ENCODE measurements at regions not wholly inside any gene's neighbourhood (a gene's known extent, or its start where the extent isn't known, plus 50 kb on each side); places are given as distances from the start of the nearest gene placed in this dataset.

DNA sequence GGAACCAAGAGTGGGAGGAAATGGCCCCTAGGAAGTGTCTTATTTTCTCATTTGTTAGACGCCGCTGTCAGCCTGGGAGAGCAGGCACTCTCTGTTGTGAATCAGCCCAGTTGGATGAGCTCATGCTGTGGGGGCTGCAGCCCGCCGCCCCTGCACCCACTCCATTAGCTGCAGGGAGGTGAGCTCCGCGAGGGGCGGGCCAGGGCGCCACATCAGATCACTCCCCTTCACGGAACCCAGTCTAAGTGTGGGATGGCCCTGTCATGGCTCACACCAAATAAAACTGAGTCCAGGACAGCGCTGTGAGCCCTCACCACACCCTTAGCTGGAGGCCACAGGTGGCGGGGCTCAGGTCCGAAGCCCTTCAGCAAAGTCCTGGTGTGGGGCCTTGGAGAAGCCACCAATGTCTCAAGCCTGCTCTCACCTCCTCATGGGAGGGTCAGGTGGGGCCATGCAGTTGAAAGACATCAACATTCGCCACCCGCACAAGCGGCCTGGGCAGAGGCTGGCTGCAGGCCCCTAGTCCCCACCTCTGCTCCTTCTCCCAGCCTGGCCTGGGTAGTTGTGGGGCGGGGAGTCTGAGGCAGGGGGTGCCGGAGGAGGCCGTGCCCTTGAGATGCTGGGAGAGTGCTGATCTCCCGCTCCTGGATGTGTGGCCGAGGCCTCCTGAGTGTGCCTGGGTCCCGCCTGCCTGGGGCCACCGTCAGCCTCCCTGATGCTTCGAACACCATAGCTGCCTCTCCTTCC lies 66.2 kb upstream of the SLCO4A1 start (continued):
- TF ChIP-seq, protein P1, sequence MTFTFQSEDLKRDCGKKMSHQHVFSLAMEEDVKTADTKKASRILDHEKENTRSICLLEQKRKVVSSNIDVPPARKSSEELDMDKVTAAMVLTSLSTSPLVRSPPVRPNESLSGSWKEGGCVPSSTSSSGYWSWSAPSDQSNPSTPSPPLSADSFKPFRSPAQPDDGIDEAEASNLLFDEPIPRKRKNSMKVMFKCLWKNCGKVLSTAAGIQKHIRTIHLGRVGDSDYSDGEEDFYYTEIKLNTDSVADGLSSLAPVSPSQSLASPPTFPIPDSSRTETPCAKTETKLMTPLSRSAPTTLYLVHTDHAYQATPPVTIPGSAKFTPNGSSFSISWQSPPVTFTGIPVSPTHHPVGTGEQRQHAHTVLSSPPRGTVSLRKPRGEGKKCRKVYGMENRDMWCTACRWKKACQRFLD (tag by site-specific recombination; IDR thresholded peaks at IDR 0.05), result no peak
- TF ChIP-seq, protein P2, sequence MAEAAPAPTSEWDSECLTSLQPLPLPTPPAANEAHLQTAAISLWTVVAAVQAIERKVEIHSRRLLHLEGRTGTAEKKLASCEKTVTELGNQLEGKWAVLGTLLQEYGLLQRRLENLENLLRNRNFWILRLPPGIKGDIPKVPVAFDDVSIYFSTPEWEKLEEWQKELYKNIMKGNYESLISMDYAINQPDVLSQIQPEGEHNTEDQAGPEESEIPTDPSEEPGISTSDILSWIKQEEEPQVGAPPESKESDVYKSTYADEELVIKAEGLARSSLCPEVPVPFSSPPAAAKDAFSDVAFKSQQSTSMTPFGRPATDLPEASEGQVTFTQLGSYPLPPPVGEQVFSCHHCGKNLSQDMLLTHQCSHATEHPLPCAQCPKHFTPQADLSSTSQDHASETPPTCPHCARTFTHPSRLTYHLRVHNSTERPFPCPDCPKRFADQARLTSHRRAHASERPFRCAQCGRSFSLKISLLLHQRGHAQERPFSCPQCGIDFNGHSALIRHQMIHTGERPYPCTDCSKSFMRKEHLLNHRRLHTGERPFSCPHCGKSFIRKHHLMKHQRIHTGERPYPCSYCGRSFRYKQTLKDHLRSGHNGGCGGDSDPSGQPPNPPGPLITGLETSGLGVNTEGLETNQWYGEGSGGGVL (tag by site-specific recombination; IDR thresholded peaks at IDR 0.05), result no peak
- TF ChIP-seq, protein P3, sequence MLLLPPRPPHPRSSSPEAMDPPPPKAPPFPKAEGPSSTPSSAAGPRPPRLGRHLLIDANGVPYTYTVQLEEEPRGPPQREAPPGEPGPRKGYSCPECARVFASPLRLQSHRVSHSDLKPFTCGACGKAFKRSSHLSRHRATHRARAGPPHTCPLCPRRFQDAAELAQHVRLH (tag by site-specific recombination; IDR thresholded peaks at IDR 0.05), result no peak
- TF ChIP-seq HOXA7 (CRISPR knock-in tag; IDR thresholded peaks at IDR 0.05; ENCODE audit: borderline replicate concordance), result no peak
- TF ChIP-seq, protein P4, sequence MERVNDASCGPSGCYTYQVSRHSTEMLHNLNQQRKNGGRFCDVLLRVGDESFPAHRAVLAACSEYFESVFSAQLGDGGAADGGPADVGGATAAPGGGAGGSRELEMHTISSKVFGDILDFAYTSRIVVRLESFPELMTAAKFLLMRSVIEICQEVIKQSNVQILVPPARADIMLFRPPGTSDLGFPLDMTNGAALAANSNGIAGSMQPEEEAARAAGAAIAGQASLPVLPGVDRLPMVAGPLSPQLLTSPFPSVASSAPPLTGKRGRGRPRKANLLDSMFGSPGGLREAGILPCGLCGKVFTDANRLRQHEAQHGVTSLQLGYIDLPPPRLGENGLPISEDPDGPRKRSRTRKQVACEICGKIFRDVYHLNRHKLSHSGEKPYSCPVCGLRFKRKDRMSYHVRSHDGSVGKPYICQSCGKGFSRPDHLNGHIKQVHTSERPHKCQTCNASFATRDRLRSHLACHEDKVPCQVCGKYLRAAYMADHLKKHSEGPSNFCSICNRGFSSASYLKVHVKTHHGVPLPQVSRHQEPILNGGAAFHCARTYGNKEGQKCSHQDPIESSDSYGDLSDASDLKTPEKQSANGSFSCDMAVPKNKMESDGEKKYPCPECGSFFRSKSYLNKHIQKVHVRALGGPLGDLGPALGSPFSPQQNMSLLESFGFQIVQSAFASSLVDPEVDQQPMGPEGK (tag by site-specific recombination; IDR thresholded peaks at IDR 0.05), result 0 out of 2 replicates have a peak, but pooled peaks have one; percentile 24
- no peak for TF ChIP-seq BCL11A (tag by site-specific recombination; IDR thresholded peaks at IDR 0.05; ENCODE audit: low read depth)
- TF ChIP-seq, protein P5, sequence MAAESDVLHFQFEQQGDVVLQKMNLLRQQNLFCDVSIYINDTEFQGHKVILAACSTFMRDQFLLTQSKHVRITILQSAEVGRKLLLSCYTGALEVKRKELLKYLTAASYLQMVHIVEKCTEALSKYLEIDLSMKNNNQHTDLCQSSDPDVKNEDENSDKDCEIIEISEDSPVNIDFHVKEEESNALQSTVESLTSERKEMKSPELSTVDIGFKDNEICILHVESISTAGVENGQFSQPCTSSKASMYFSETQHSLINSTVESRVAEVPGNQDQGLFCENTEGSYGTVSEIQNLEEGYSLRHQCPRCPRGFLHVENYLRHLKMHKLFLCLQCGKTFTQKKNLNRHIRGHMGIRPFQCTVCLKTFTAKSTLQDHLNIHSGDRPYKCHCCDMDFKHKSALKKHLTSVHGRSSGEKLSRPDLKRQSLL (tag by site-specific recombination; IDR thresholded peaks at IDR 0.05), result no peak
- no peak for TF ChIP-seq ZNF366 (tag by site-specific recombination; conservative IDR thresholded peaks at IDR 0.05)
- TF ChIP-seq, protein P6, sequence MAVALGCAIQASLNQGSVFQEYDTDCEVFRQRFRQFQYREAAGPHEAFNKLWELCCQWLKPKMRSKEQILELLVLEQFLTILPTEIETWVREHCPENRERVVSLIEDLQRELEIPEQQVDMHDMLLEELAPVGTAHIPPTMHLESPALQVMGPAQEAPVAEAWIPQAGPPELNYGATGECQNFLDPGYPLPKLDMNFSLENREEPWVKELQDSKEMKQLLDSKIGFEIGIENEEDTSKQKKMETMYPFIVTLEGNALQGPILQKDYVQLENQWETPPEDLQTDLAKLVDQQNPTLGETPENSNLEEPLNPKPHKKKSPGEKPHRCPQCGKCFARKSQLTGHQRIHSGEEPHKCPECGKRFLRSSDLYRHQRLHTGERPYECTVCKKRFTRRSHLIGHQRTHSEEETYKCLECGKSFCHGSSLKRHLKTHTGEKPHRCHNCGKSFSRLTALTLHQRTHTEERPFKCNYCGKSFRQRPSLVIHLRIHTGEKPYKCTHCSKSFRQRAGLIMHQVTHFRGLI (tag by site-specific recombination; IDR thresholded peaks at IDR 0.05), result 0 out of 2 replicates have a peak, but pooled peaks have one; percentile 43
- peak; percentile 44 for TF ChIP-seq KLF1 (tag by site-specific recombination; IDR thresholded peaks at IDR 0.05)
- TF ChIP-seq ZNF121 (tag by site-specific recombination; IDR thresholded peaks at IDR 0.05), result no peak
- TF ChIP-seq, protein P7, sequence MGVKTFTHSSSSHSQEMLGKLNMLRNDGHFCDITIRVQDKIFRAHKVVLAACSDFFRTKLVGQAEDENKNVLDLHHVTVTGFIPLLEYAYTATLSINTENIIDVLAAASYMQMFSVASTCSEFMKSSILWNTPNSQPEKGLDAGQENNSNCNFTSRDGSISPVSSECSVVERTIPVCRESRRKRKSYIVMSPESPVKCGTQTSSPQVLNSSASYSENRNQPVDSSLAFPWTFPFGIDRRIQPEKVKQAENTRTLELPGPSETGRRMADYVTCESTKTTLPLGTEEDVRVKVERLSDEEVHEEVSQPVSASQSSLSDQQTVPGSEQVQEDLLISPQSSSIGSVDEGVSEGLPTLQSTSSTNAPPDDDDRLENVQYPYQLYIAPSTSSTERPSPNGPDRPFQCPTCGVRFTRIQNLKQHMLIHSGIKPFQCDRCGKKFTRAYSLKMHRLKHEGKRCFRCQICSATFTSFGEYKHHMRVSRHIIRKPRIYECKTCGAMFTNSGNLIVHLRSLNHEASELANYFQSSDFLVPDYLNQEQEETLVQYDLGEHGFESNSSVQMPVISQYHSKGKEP (tag by site-specific recombination; IDR thresholded peaks at IDR 0.05), result no peak
- TF ChIP-seq ZNF211 (tag by site-specific recombination; IDR thresholded peaks at IDR 0.05; ENCODE audit: low read depth), result no peak
- TF ChIP-seq ZNF335 (tag by site-specific recombination; conservative IDR thresholded peaks at IDR 0.05), result no peak
- TF ChIP-seq ZBTB48 (tag by site-specific recombination; IDR thresholded peaks at IDR 0.05), result no peak
- TF ChIP-seq MZF1 (tag by site-specific recombination; IDR thresholded peaks at IDR 0.05; ENCODE audit: borderline replicate concordance), result no peak
- 0 out of 2 replicates have a peak, but pooled peaks have one; percentile 12 for TF ChIP-seq ZIC2 (tag by site-specific recombination; IDR thresholded peaks at IDR 0.05)
- no peak for TF ChIP-seq BCL11B (tag by site-specific recombination; IDR thresholded peaks at IDR 0.05; ENCODE audit: low read depth)
- no peak for TF ChIP-seq ZNF785 (tag by site-specific recombination; IDR thresholded peaks at IDR 0.05)
- TF ChIP-seq ZNF248 (tag by site-specific recombination; IDR thresholded peaks at IDR 0.05), result no peak

Measured in HEK293 (cell line).